GM18499 (cell line): ENCODE measurements at regions not wholly inside any gene's neighbourhood (a gene's known extent, or its start where the extent isn't known, plus 50 kb on each side); places are given as distances from the start of the nearest gene placed in this dataset.

Experiments
- ATAC-seq: cut with Tn5 transposase; IDR thresholded peaks from one replicate; pipeline ENCODE4 v1.9.1; 2021; ENCODE audit warnings: moderate number of reproducible peaks; ENCODE audit not compliant: insufficient read depth, unreplicated experiment

GRCh38 chr12:124420041-124420995 lies 125.4 kb downstream of the RFLNA start:
- ATAC-seq: no peak

- no peak for ATAC-seq
These were observed 124.6 kb downstream of the RFLNA start for GRCh38 chr12:124419292-124420040.

- ATAC-seq: no peak
These were observed 123.9 kb downstream of the RFLNA start for GRCh38 chr12:124418791-124419190.

GRCh38 chr12:124418156-124418555 lies 123.3 kb downstream of the RFLNA start:
- ATAC-seq: no peak

- no peak for ATAC-seq
These were observed 121.9 kb downstream of the RFLNA start for GRCh38 chr12:124416516-124417395.

- no peak for ATAC-seq
These were observed 120.2 kb downstream of the RFLNA start for GRCh38 chr12:124415064-124415463.

GRCh38 chr12:124413915-124414314 lies 119.0 kb downstream of the RFLNA start:
- ATAC-seq: no peak

- no peak for ATAC-seq
These were observed 118.5 kb downstream of the RFLNA start for GRCh38 chr12:124413401-124413800.

GRCh38 chr12:124412646-124413015 lies 117.7 kb downstream of the RFLNA start:
- no peak for ATAC-seq

GRCh38 chr12:124411953-124412645 lies 117.2 kb downstream of the RFLNA start:
- no peak for ATAC-seq

GRCh38 chr12:124411281-124411878 lies 116.5 kb downstream of the RFLNA start:
- ATAC-seq: no peak

GRCh38 chr12:124410354-124411175 lies 115.7 kb downstream of the RFLNA start:
- no peak for ATAC-seq

- ATAC-seq: no peak
These were observed 114.1 kb downstream of the RFLNA start for GRCh38 chr12:124408822-124409517.

GRCh38 chr12:124407074-124407473 lies 112.2 kb downstream of the RFLNA start:
- no peak for ATAC-seq

- no peak for ATAC-seq
These were observed 111.2 kb downstream of the RFLNA start for GRCh38 chr12:124406043-124406442.

GRCh38 chr12:124405592-124405991 lies 110.7 kb downstream of the RFLNA start:
- no peak for ATAC-seq

- ATAC-seq: no peak
These were observed 110.3 kb downstream of the RFLNA start for GRCh38 chr12:124405151-124405550.

- no peak for ATAC-seq
These were observed 109.4 kb downstream of the RFLNA start for GRCh38 chr12:124404162-124404784.
